ENCODE measurements at regions not wholly inside any gene's neighbourhood (a gene's known extent, or its start where the extent isn't known, plus 50 kb on each side); places are given as distances from the start of the nearest gene placed in this dataset.

DNA sequence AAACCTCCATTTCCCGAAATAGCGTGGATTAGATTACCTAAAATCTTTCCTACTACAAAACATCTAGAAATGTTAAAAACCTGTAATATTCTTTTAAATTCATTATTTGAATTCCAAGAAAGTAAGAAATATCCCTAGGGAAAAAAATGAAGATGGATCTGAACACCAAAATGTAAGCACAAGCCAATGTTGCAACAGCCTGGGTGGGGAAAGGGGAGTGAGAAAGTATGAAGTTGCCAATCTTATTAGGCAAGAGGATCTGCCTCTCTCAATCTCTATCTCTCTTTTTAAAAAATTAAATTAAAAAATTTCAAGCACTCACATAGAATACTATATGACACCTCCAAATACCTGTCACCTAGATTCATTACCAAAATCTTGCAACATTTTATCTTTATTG is 74.9 kb upstream of the IRF2BP2 start:
- H3K27ac ChIP-seq (replicated peaks), result peak overlapping the region; percentile 65

DNA sequence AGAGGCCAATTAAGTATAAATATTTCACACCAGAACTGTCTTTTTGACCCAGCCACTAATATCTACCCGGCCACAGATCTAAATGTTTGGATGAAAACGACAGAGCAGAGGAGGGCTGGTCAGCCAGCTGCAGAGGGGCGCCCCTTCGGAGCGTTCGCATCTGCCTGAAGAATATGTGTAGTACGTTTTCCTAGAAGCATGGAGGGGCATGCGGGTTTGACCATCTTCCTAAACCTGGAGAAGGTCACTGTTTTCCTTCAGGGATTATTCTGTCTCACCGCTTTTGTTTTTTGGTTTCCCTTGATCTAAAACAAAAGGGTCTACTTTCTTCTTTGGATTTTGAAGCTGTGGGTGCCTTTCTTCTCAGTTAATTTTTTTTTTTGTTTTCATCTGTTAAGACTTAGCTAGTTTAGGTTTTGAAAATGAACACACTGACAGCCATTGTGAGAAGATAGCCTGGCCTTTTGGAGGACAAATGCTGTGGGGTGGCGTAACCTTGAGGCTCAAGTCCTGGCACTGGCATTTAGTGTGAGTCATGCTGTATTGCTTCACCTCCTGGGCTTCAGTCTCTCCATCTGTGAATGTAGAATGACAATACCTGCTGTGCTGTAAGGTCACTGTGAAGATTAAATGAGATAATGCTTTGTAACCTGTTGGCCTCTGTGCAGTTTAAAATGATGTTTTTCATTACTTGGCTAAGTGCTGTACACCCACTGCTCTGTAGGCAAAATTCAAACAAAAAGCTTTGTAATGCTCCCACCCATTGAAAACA is 74.1 kb upstream of the IRF2BP2 start:
- no peak overlapping the region for H3K4me3 ChIP-seq (replicated peaks; ENCODE audit: insufficient read depth, low read length)
- H3K27me3 ChIP-seq (ENCODE audit: insufficient read depth, poor library complexity, severe bottlenecking), result no peaks in the 10 kb centered on the region
- DNase-seq (ENCODE audit: low read depth in 1 of 2, low spot score in 1 of 2), result peak; percentile 95 to 96
- TF ChIP-seq, protein P1, sequence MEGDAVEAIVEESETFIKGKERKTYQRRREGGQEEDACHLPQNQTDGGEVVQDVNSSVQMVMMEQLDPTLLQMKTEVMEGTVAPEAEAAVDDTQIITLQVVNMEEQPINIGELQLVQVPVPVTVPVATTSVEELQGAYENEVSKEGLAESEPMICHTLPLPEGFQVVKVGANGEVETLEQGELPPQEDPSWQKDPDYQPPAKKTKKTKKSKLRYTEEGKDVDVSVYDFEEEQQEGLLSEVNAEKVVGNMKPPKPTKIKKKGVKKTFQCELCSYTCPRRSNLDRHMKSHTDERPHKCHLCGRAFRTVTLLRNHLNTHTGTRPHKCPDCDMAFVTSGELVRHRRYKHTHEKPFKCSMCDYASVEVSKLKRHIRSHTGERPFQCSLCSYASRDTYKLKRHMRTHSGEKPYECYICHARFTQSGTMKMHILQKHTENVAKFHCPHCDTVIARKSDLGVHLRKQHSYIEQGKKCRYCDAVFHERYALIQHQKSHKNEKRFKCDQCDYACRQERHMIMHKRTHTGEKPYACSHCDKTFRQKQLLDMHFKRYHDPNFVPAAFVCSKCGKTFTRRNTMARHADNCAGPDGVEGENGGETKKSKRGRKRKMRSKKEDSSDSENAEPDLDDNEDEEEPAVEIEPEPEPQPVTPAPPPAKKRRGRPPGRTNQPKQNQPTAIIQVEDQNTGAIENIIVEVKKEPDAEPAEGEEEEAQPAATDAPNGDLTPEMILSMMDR (IDR thresholded peaks at IDR 0.05; ENCODE audit: insufficient read depth, low read length), result no peak
- peak; percentile 64 for TF ChIP-seq POLR2AphosphoS5 (IDR thresholded peaks at IDR 0.05; ENCODE audit: low read depth)
- H3K27ac ChIP-seq (replicated peaks), result peak overlapping the region; percentile 65

More for the DNA sequence above, 74.9 kb upstream of the IRF2BP2 start:
- no peak for TF ChIP-seq GABPA (IDR thresholded peaks at IDR 0.05; ENCODE audit: low read depth)
- TF ChIP-seq, protein P1 (IDR thresholded peaks at IDR 0.05; ENCODE audit: insufficient read depth, low read length), result no peak
- TF ChIP-seq SPI1 (IDR thresholded peaks at IDR 0.05; ENCODE audit: borderline replicate concordance, low read depth), result no peak
- TF ChIP-seq POLR2AphosphoS5 (IDR thresholded peaks at IDR 0.05; ENCODE audit: low read depth), result no peak
- TF ChIP-seq, protein P2, sequence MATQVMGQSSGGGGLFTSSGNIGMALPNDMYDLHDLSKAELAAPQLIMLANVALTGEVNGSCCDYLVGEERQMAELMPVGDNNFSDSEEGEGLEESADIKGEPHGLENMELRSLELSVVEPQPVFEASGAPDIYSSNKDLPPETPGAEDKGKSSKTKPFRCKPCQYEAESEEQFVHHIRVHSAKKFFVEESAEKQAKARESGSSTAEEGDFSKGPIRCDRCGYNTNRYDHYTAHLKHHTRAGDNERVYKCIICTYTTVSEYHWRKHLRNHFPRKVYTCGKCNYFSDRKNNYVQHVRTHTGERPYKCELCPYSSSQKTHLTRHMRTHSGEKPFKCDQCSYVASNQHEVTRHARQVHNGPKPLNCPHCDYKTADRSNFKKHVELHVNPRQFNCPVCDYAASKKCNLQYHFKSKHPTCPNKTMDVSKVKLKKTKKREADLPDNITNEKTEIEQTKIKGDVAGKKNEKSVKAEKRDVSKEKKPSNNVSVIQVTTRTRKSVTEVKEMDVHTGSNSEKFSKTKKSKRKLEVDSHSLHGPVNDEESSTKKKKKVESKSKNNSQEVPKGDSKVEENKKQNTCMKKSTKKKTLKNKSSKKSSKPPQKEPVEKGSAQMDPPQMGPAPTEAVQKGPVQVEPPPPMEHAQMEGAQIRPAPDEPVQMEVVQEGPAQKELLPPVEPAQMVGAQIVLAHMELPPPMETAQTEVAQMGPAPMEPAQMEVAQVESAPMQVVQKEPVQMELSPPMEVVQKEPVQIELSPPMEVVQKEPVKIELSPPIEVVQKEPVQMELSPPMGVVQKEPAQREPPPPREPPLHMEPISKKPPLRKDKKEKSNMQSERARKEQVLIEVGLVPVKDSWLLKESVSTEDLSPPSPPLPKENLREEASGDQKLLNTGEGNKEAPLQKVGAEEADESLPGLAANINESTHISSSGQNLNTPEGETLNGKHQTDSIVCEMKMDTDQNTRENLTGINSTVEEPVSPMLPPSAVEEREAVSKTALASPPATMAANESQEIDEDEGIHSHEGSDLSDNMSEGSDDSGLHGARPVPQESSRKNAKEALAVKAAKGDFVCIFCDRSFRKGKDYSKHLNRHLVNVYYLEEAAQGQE (IDR thresholded peaks at IDR 0.05; ENCODE audit: insufficient replicate concordance, low read depth), result no peak
- H3K27me3 ChIP-seq (ENCODE audit: insufficient read depth, poor library complexity, severe bottlenecking), result no peaks in the 10 kb centered on the region
- no peak overlapping the region for H3K4me3 ChIP-seq (replicated peaks; ENCODE audit: insufficient read depth, low read length)
- peak; percentile 33 to 51 for DNase-seq (ENCODE audit: low read depth in 1 of 2, low spot score in 1 of 2)

DNA sequence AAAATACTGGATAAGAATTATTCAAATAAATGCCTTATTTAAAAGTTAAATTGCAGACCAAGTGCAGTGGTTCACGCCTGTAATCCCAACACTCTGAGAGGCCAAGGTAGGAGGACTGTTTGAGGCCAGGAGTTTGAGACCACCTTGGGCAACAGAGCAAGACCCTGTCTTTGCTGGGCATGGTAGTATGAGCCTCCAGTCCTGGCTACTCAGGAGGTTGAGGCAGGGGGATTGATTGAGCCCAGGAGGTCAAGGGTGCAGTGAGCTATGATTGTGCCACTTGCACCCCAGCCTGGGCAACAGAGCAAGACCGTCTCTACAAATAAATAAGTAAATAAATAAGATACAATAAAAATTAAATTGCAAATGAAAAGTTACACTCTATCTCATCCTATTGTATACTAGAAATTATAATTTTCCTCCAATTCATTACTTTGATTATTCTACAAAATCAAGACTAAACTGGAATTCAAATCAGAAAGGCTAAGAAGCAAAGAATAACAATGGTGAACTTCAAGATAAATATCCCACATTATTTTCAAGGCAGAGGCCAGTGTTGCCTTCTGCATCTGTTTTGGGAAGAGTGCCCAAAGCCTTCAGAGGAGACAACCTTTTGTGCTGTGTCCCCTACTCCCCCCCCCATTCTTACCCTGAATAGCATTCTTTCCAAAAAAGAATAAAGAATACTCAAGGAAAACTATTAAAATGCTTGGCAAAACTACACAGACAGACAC is 73.3 kb upstream of the IRF2BP2 start:
- no peak for DNase-seq (ENCODE audit: low read depth in 1 of 2, low spot score in 1 of 2)
- TF ChIP-seq, protein P2 (IDR thresholded peaks at IDR 0.05; ENCODE audit: insufficient replicate concordance, low read depth), result no peak
- TF ChIP-seq, protein P1 (IDR thresholded peaks at IDR 0.05; ENCODE audit: insufficient read depth, low read length), result no peak
- no peak for TF ChIP-seq SPI1 (IDR thresholded peaks at IDR 0.05; ENCODE audit: borderline replicate concordance, low read depth)
- TF ChIP-seq GABPA (IDR thresholded peaks at IDR 0.05; ENCODE audit: low read depth), result no peak
- TF ChIP-seq POLR2AphosphoS5 (IDR thresholded peaks at IDR 0.05; ENCODE audit: low read depth), result no peak
- Histone ChIP-seq H3K27ac (replicated peaks) (peak overlapping the region; percentile 65), H3K27me3 (ENCODE audit: insufficient read depth, poor library complexity, severe bottlenecking) (no peaks in the 10 kb centered on the region), H3K4me3 (replicated peaks; ENCODE audit: insufficient read depth, low read length) (no peak overlapping the region)

Measured in HL-60 (cell line).